ENCODE measurements at regions not wholly inside any gene's neighbourhood (a gene's known extent, or its start where the extent isn't known, plus 50 kb on each side); places are given as distances from the start of the nearest gene placed in this dataset.
A peak's percentile ranks its signal among the peaks of the same experiment; 100 is the strongest.

- no peak for DNase-seq (ENCODE audit: low read depth)
- H3K4me3 ChIP-seq (ENCODE audit: low read depth, low read length): no peak overlapping the region
- TF ChIP-seq CTCF (IDR thresholded peaks at IDR 0.05; ENCODE audit: control insufficient read depth, extremely low read depth, insufficient read depth): no peak
Measured at GRCh38 chr9:79800578-79800977, 228.8 kb downstream of the TLE4 start.

- no peak overlapping the region for H3K4me3 ChIP-seq (ENCODE audit: low read depth, low read length)
- DNase-seq (ENCODE audit: low read depth): peak; percentile 6
- no peak for TF ChIP-seq CTCF (IDR thresholded peaks at IDR 0.05; ENCODE audit: control insufficient read depth, extremely low read depth, insufficient read depth)
Measured at GRCh38 chr9:79799691-79800335, 228.0 kb downstream of the TLE4 start.

- DNase-seq (ENCODE audit: low read depth): no peak
- no peak for TF ChIP-seq CTCF (IDR thresholded peaks at IDR 0.05; ENCODE audit: control insufficient read depth, extremely low read depth, insufficient read depth)
- H3K4me3 ChIP-seq (ENCODE audit: low read depth, low read length): no peak overlapping the region
Measured at GRCh38 chr9:79798450-79798849, 226.7 kb downstream of the TLE4 start.

- no peak for TF ChIP-seq CTCF (IDR thresholded peaks at IDR 0.05; ENCODE audit: control insufficient read depth, extremely low read depth, insufficient read depth)
- H3K4me3 ChIP-seq (ENCODE audit: low read depth, low read length): no peak overlapping the region
- DNase-seq (ENCODE audit: low read depth): no peak
Measured at GRCh38 chr9:79796411-79796810, 224.6 kb downstream of the TLE4 start.

GRCh38 chr9:79788662-79789061, 216.9 kb downstream of the TLE4 start:
- no peak for DNase-seq (ENCODE audit: low read depth)
- TF ChIP-seq CTCF (IDR thresholded peaks at IDR 0.05; ENCODE audit: control insufficient read depth, extremely low read depth, insufficient read depth): no peak
- no peak overlapping the region for H3K4me3 ChIP-seq (ENCODE audit: low read depth, low read length)

- no peak overlapping the region for H3K4me3 ChIP-seq (ENCODE audit: low read depth, low read length)
- TF ChIP-seq CTCF (IDR thresholded peaks at IDR 0.05; ENCODE audit: control insufficient read depth, extremely low read depth, insufficient read depth): no peak
- DNase-seq (ENCODE audit: low read depth): no peak
Measured at GRCh38 chr9:79781263-79781662, 209.5 kb downstream of the TLE4 start.

- TF ChIP-seq CTCF (IDR thresholded peaks at IDR 0.05; ENCODE audit: control insufficient read depth, extremely low read depth, insufficient read depth): no peak
- no peak for DNase-seq (ENCODE audit: low read depth)
- H3K4me3 ChIP-seq (ENCODE audit: low read depth, low read length): no peak overlapping the region
Measured at GRCh38 chr9:79780559-79780958, 208.8 kb downstream of the TLE4 start.
